Skeletal muscle tissue (tissue), 3 donors: ENCODE measurements at regions not wholly inside any gene's neighbourhood (a gene's known extent, or its start where the extent isn't known, plus 50 kb on each side); places are given as distances from the start of the nearest gene placed in this dataset.

ENCODE experiments used
- H3K27ac ChIP-seq: one replicate; pipeline ENCODE4 v1.7.0; 2013; ENCODE audit warnings: mild to moderate bottlenecking, low read depth, low read length, inconsistent platforms
- H3K27me3 ChIP-seq, 3 donors: one replicate each; pipeline ENCODE4 v1.7.0; 2013; ENCODE audit warnings: low read length in 3 of 3; ENCODE audit not compliant: control insufficient read depth in 3 of 3, insufficient read depth in 3 of 3
- H3K36me3 ChIP-seq, 3 donors: one replicate each; pipeline ENCODE4 v1.7.0; 2013; ENCODE audit warnings: low read length in 3 of 3; ENCODE audit not compliant: control insufficient read depth in 3 of 3, insufficient read depth in 3 of 3
- H3K4me1 ChIP-seq, 3 donors: one replicate each; pipeline ENCODE4 v1.7.0; 2013; ENCODE audit warnings: low read length in 3 of 3, mild to moderate bottlenecking in 3 of 3; ENCODE audit not compliant: control insufficient read depth in 3 of 3, insufficient read depth in 3 of 3
- H3K4me3 ChIP-seq, 3 donors: one replicate each; pipeline ENCODE4 v1.7.0; 2013; ENCODE audit warnings: low read length in 3 of 3
- H3K9ac ChIP-seq, 3 donors: one replicate each; pipeline ENCODE4 v1.7.0; 2013; ENCODE audit warnings: low read length in 3 of 3, mild to moderate bottlenecking in 3 of 3, moderate library complexity in 2 of 3, low read depth in 1 of 3
- H3K9me3 ChIP-seq, 3 donors: one replicate each; pipeline ENCODE4 v1.7.0; 2013; ENCODE audit warnings: low read length in 3 of 3; ENCODE audit not compliant: control insufficient read depth in 3 of 3
- donor health status: Osteomylitis.

GRCh38 chr3:182451871-182452270, 341.4 kb upstream of the ATP11B start:
- H3K27ac ChIP-seq = no peak overlapping the region
- no peaks in the 10 kb centered on the region for H3K27me3 ChIP-seq
- H3K9me3 ChIP-seq = no peaks in the 10 kb centered on the region

GRCh38 chr3:182455011-182455410, 338.3 kb upstream of the ATP11B start:
- no peaks in the 10 kb centered on the region for H3K4me1 ChIP-seq
- H3K9ac ChIP-seq = no peak overlapping the region
- no peak overlapping the region for H3K4me3 ChIP-seq
- H3K36me3 ChIP-seq = no peaks in the 10 kb centered on the region
- H3K27ac ChIP-seq = no peak overlapping the region
- no peaks in the 10 kb centered on the region for H3K27me3 ChIP-seq
- H3K9me3 ChIP-seq = no peaks in the 10 kb centered on the region

More at GRCh38 chr3:182451871-182452270, 341.4 kb upstream of the ATP11B start:
- Histone ChIP-seq H3K36me3 (no peaks in the 10 kb centered on the region), H3K4me3 (no peak overlapping the region), H3K9ac (no peak overlapping the region), H3K4me1 (no peaks in the 10 kb centered on the region)

GRCh38 chr3:182460303-182460702, 333.0 kb upstream of the ATP11B start:
- no peaks in the 10 kb centered on the region for H3K27me3 ChIP-seq
- no peaks in the 10 kb centered on the region for H3K4me1 ChIP-seq
- H3K4me3 ChIP-seq = no peak overlapping the region
- H3K9me3 ChIP-seq = no peaks in the 10 kb centered on the region
- no peaks in the 10 kb centered on the region for H3K36me3 ChIP-seq
- no peak overlapping the region for H3K9ac ChIP-seq
- H3K27ac ChIP-seq = no peak overlapping the region

GRCh38 chr3:182462152-182462551, 331.2 kb upstream of the ATP11B start:
- Histone ChIP-seq H3K9me3 (no peaks in the 10 kb centered on the region), H3K4me3 (no peak overlapping the region), H3K27me3 (no peaks in the 10 kb centered on the region), H3K36me3 (no peaks in the 10 kb centered on the region), H3K4me1 (no peaks in the 10 kb centered on the region), H3K27ac (no peak overlapping the region), H3K9ac (no peak overlapping the region)

- Histone ChIP-seq H3K4me1 (no peaks in the 10 kb centered on the region), H3K9ac (no peak overlapping the region), H3K27me3 (no peaks in the 10 kb centered on the region), H3K4me3 (no peak overlapping the region), H3K27ac (no peak overlapping the region), H3K9me3 (no peaks in the 10 kb centered on the region), H3K36me3 (no peaks in the 10 kb centered on the region)
Measured at GRCh38 chr3:182464513-182465145, 328.7 kb upstream of the ATP11B start.

- H3K27ac ChIP-seq = no peak overlapping the region
- H3K27me3 ChIP-seq = no peaks in the 10 kb centered on the region
- H3K9me3 ChIP-seq = no peaks in the 10 kb centered on the region
- no peak overlapping the region for H3K4me3 ChIP-seq
- H3K9ac ChIP-seq = no peak overlapping the region
- H3K36me3 ChIP-seq = no peaks in the 10 kb centered on the region
- H3K4me1 ChIP-seq = no peaks in the 10 kb centered on the region
Measured at GRCh38 chr3:182465301-182466185, 327.8 kb upstream of the ATP11B start.

- Histone ChIP-seq H3K27me3 (no peaks in the 10 kb centered on the region), H3K4me3 (no peak overlapping the region), H3K9ac (no peak overlapping the region), H3K4me1 (no peaks in the 10 kb centered on the region), H3K9me3 (no peaks in the 10 kb centered on the region), H3K27ac (no peak overlapping the region), H3K36me3 (no peaks in the 10 kb centered on the region)
Measured at GRCh38 chr3:182469086-182469485, 324.2 kb upstream of the ATP11B start.

GRCh38 chr3:182470187-182470586, 323.1 kb upstream of the ATP11B start:
- Histone ChIP-seq H3K9ac (no peak overlapping the region), H3K27me3 (no peaks in the 10 kb centered on the region), H3K4me1 (no peaks in the 10 kb centered on the region), H3K9me3 (no peaks in the 10 kb centered on the region), H3K36me3 (no peaks in the 10 kb centered on the region), H3K4me3 (no peak overlapping the region), H3K27ac (no peak overlapping the region)

- no peaks in the 10 kb centered on the region for H3K36me3 ChIP-seq
- H3K4me1 ChIP-seq = no peaks in the 10 kb centered on the region
- H3K9ac ChIP-seq = no peak overlapping the region
- H3K9me3 ChIP-seq = no peaks in the 10 kb centered on the region
- H3K27me3 ChIP-seq = no peaks in the 10 kb centered on the region
- H3K4me3 ChIP-seq = no peak overlapping the region
- H3K27ac ChIP-seq = no peak overlapping the region
Measured at GRCh38 chr3:182473191-182473710, 320.1 kb upstream of the ATP11B start.

GRCh38 chr3:182478369-182478768, 314.9 kb upstream of the ATP11B start:
- Histone ChIP-seq H3K27ac (no peak overlapping the region), H3K4me3 (no peak overlapping the region), H3K4me1 (no peaks in the 10 kb centered on the region), H3K9ac (no peak overlapping the region), H3K27me3 (no peaks in the 10 kb centered on the region), H3K36me3 (no peaks in the 10 kb centered on the region), H3K9me3 (no peaks in the 10 kb centered on the region)
